Fibroblast of mammary gland (primary cell): ENCODE measurements at regions not wholly inside any gene's neighbourhood (a gene's known extent, or its start where the extent isn't known, plus 50 kb on each side); places are given as distances from the start of the nearest gene placed in this dataset.

Experiments used
- DNase-seq: peaks from one replicate; pipeline ENCODE4 v3.0.0-alpha.2; 2010; ENCODE audit warnings: low read depth
- H3K4me3 ChIP-seq: 2 replicates; pipeline ENCODE4 v1.5.1; 2011; ENCODE audit warnings: low read depth, mild to moderate bottlenecking, low read length, moderate library complexity; ENCODE audit not compliant: control insufficient read depth
- TF ChIP-seq, protein P1 (sequence below): conservative IDR thresholded peaks from 2 replicates; pipeline ENCODE4 v1.5.1; 2011; ENCODE audit warnings: low read depth, low read length, inconsistent platforms; ENCODE audit not compliant: control insufficient read depth, insufficient read depth

DNA sequence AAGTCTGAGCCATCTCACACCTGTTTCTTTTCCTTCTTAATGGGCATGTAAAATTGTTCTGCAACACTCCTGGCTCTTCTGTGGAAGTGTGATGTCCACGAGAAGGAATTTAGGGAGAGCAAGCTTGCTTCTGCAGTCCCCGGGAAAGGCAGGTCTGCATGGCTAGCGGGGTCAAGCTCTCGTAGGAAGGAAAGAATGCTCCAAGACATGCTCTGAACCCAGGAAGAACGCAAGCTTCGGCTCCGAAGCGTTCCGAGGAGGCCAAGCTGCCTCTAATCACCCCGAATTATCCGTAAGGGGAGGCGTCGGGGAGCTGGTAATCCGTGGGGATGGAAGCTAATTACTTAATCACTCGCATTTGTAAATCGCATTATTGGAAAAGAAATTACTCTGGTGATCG is 177.7 kb downstream of the CRLF2 start:
- no peak for DNase-seq
- no peak overlapping the region for H3K4me3 ChIP-seq
- TF ChIP-seq, protein P1, sequence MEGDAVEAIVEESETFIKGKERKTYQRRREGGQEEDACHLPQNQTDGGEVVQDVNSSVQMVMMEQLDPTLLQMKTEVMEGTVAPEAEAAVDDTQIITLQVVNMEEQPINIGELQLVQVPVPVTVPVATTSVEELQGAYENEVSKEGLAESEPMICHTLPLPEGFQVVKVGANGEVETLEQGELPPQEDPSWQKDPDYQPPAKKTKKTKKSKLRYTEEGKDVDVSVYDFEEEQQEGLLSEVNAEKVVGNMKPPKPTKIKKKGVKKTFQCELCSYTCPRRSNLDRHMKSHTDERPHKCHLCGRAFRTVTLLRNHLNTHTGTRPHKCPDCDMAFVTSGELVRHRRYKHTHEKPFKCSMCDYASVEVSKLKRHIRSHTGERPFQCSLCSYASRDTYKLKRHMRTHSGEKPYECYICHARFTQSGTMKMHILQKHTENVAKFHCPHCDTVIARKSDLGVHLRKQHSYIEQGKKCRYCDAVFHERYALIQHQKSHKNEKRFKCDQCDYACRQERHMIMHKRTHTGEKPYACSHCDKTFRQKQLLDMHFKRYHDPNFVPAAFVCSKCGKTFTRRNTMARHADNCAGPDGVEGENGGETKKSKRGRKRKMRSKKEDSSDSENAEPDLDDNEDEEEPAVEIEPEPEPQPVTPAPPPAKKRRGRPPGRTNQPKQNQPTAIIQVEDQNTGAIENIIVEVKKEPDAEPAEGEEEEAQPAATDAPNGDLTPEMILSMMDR, result no peak

DNA sequence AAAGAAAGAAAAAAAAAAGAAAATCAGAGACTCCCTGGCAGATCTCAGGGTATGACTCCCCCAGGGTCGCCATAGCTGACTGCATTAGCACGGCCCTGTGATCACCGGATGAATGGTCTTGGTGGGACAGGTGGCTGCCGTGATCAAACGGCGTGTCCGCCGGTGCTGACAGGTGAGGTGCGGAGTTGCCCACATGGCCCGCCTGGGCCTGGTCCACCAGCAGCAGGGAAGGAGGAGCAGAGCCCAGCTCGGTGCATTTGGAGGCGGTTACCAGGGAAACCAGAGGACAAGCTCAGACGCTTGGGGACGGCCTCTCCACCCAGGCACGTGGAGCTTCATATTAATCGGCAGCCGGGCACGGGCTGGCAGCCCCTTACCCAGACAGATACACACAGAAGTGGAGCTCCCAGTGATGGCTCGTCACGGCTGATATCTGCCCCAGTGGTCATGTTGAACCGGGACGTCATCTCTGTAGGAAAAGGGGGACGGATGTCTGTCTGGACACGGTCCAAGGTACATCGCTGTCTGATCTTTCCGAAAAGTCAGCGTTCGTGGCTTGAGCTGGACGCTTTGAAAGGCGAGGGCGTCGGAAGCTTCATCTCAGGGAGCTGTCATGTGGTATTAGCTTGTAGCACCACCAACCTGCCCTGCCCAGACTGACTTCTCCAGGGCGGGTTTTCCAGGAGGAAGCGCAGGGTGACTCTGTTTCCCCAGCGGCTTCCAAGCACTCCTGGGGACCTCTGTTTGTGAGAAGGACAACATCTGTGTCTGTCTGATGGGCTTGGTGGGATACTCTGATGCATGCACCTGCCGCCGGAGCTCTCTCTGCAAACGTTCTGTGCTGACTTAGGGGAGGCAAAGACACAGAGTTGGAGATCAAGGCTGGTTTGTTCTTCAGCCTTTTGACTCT is 180.7 kb downstream of the CRLF2 start:
- no peak for DNase-seq
- no peak overlapping the region for H3K4me3 ChIP-seq
- TF ChIP-seq, protein P1, result no peak

DNA sequence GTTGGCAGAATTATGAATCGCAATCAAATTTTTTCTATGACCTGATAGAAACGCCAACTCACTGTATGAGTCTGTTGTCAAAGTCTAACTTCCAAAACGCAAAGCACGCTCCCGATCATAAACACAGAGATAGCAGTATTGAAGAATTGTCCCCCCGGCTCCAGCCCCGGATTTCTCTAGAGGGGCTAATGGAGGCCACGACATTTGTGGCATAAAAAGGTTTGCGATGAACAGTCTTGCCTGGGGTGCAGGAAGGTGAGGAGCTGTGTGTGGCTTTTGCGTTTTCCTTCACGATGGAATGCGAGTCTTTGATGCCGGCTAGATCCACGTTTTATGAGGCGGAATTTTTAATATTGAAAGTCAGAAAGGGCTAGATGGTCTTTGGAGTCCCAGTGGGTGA is 183.0 kb downstream of the CRLF2 start:
- H3K4me3 ChIP-seq, result no peak overlapping the region
- TF ChIP-seq, protein P1, result no peak
- DNase-seq, result no peak

DNA sequence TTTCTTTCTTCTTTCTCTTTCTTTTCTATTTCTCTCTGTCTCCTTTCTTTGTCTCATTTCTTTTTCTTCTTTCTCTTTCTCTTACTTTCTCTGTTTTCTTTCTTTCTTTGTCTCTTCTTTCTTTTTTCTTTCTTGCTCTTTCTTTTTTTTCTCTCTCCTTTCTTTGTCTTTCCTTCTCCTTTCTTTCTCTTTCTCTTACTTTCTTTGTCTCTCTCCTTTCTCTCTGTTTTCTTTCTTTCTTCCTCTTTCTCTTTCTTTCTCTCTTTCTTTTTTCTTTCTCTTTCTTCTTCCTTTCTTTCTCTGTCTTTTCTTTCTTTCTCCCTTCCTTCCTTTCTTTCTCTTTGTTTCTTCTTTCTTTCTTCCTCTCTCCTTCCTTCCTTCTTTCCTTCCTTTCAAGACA is 184.8 kb downstream of the CRLF2 start:
- no peak overlapping the region for H3K4me3 ChIP-seq
- TF ChIP-seq, protein P1, result no peak
- DNase-seq, result no peak

DNA sequence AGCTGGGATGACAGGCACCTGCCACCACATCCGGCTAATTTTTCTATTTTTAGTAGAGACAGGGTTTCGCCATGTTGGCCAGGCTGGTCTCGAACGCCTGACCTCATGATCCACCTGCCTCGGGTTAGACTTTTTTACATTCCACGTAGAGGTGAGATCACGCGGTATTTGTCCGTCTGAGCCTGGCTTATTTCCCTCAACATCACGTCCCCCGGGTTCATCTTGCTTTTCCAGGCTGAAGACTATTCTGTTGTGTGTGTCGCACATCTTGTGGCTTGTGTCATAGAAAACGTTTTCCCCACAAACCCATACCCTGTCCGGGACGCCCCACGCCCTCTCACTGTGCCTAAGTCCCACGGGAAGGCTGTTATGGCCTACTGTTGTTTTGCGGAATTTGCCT is 185.3 kb downstream of the CRLF2 start:
- DNase-seq, result no peak
- H3K4me3 ChIP-seq, result no peak overlapping the region

DNA sequence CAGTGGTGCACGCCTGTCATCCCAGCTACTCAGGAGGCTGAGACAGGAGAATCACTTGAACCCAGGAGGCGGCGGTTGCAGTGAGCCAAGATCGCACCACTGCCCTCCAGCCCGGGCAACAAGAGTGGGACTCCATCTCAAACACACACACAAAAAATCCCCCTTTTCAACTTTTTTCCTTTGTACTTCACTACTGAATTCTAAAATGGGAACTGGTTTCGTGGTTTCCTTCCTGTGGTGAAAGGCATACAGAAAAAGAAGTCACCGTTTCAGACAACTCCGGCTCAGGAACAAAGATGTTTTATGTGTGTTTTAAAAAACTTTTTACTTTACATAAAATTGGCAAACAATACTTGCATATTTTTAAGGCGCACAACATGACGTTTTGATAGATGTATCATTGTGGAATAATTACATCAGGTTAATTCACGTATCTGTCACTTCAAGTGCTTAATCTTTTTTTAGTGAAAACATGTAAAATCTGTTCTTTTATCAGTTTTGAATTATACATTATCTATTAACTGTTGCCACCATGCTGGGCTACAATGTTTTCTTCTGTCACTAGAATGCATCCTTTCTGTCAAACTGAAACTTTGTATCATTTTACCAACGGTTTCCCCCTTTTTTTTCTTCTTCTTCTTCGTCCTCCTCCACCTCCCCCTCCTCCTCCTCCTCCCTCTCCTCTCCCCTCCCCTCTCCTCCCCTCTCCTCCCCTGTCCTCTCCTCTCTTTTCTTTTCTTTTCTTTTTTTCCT is 186.0 kb downstream of the CRLF2 start:
- DNase-seq, result no peak
- TF ChIP-seq, protein P1, result no peak
- no peak overlapping the region for H3K4me3 ChIP-seq

More for the DNA sequence above, 185.3 kb downstream of the CRLF2 start:
- TF ChIP-seq, protein P1, result no peak
